ENCODE measurements at regions not wholly inside any gene's neighbourhood (a gene's known extent, or its start where the extent isn't known, plus 50 kb on each side); places are given as distances from the start of the nearest gene placed in this dataset.

DNA sequence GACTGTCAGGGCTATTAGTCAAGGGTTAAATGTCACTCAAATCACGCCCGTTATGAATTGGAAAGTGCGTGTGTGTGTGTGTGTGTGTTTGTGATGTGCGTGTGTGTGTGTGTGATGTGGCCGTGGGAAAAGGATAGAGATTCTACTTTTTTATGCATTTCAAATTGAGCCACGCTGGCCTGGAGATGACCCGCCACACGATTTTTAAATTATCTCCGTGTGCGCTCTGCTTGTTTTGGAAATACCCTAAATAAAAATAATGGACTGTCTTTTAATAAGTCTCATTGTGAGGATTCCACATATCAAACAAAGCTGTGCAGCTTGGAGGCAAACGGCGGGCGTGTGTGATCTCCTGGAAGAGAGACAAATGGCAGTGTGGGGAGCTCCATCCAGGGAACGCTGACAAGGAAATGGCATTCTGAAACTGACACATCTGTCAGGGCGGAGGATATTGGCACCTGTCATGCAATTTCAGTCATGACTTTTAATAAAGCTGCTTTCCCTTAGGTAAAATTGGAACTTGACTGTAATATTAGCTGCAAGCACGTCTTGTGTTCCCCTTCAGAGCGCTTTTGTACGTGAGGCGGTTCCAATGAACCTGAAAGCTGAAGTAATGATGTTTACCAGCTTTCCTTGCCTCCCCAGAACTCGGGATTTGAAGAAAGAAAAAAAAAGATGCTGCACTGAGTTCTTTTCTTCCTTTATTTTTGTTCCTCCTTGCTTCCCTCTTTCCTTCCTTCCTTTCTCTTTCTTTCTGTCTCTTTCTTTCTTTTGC is 381.8 kb upstream of the SMIM21 start:
- DNase-seq (ENCODE audit: low read depth, low spot score) = no peak

DNA sequence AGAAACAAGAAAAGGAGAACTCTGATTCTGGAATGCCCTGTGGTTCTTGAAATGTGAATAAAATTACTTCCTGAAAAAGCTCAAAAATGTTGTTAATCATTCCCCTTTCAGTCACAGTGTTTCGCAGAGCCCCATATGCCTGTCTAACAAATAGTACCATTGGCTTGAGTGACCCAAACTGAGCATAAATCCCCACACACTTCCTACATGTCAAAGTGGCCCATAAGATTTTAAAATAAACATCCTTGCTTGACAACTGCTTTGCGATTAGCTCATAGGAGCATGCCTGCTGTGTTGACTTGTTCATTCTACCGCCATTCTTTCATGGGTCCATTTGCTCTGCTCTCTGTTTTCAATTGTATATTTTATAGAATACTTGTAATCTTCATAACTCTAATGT is 377.8 kb upstream of the SMIM21 start:
- no peak for DNase-seq (ENCODE audit: low read depth, low spot score)

DNA sequence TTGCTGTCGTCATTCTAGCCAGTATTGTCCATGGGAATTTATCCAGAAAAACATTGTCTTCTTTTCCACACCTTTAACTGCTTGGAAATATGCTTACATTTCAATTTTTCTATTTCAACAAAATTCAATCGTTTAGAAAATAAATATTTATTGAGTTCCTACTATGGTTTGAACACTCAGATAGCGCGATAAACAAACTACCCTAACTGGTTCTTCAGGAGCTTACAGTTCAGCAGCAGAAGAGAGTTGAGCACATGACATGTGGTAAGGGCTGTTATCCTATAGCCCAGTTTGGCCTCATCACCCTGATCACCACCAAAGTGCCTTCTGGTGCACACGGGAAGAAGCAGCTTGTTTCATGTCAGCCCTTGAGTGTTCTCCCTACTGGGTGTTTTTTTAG is 375.2 kb upstream of the SMIM21 start:
- DNase-seq (ENCODE audit: low read depth, low spot score) = no peak

DNA sequence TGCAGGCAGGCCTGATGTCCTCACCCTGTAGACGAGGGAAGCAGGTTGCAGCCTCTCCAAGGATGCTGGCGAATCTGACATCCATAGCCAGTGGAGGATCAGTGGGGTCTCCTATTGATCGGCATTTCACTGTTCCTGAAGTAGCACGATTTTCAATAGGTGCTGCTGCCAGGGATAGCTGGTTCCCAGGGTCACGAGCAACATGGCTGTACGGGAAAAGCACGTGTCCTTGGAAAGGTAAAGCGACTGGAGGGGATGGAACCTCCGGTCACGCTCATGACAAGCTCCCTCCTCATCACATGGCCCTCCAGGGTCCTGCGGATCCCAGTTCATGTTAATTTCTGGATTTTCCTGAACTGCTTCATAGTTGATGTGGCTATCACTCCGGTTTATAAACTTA is 373.7 kb upstream of the SMIM21 start:
- no peak for DNase-seq (ENCODE audit: low read depth, low spot score)

DNA sequence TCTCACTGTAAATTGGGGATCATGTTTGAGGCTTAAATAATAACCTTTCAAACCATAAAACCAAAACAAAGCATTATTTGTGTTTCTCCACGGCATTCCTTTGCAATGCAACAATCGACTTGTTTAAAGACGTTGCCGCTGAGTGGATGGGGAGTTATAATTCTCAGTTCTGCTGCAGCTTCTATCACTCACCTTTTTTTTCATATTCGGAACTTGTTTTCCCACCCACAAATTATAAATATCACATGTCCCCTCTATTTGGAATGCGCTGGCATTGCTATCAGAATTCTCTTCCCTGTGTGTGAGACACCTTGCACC is 372.8 kb upstream of the SMIM21 start:
- DNase-seq (ENCODE audit: low read depth, low spot score) = no peak

DNA sequence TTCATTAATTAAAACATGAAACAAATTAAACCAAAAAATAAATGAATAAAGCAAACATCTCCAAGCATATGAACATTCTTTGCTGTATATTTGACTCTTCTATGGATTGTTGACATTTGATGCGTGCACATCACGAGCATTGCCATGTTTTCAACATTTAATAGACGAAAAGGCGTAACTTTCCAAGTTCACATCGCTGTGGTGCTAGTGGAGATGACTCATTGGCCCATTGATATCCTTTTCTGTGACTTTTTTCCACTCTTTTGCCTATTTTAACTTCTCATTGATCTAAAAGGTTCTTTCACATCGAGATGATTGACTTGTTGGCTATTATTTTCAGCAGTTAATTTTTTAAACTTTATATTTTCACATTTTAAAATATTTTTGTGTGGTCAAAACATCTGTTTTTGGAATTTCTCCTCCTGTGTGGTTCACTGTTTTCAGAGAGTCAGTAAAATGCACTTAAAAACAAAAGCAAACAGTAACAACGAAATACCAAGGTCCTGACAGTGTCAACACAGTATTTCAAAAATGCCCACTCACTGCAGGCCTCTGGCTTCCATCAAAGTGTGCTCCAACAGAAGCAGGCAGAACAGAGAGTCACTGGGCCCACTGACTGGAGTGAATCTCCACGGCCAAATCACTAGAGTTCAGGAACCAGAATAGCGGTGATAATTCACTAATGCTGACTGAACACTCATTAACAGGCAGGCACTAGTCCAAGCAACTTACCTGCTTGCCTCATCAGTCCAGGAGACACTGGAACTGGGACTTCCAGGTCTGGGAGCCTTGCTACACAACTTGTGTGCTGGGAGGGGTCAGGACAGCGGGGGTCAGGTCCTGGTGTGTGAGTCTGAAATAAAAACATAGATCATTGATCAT is 372.2 kb upstream of the SMIM21 start:
- DNase-seq (ENCODE audit: low read depth, low spot score) = no peak

DNA sequence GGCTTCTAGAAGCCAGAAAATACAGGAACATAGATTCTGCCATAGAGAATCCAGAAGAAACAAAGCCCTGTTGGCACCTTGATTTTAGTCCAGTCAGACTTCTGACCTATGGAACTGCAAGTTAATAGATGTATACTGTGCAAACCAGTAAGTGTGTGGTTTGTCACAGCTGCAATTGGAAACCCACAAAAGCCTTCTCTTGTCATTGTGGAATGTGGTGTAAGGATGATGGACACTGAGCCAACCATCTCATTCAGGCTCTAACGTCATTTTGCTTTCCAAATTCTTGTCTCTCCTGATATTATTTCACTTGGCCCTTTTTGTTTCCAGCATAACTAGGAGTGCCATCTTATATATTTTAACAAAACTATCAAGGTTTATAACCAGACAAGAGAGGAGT is 369.5 kb upstream of the SMIM21 start:
- no peak for DNase-seq (ENCODE audit: low read depth, low spot score)

DNA sequence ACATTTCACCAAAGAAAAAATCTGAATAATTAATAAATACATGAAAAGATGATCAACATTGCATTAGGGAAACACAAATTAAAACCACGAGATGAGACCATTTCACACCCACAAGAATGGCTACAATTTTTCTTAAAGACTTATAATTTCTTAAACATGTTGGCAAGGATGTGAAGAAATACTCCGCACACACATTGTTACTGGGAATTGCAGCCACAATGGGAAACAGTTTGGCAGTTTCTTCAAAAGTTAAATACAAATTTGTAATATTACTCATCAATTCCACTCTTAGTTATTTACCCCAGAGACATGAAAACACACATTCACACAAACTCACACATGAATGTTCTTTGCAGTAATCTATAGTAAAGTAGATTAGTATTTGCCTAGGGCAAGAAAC is 363.3 kb upstream of the SMIM21 start:
- no peak for DNase-seq (ENCODE audit: low read depth, low spot score)

DNA sequence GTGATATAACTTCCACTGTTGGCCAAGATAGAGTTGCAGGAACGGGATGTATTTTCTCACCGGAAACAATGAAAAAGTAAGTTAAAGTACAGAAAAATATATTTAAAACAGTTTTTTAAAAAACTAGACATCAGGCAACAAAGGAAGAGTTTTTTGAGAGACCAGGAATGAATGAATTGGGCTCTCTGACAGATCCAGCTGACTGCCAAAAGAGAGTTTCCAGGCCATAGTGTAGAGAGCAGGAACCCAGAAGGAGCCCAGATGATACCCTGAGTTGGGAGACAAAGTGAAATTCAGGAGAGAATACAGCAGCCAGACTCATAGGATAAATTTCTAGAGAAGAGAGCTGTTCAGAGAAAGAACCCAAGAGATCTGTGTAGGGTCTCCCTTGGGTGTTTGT is 362.6 kb upstream of the SMIM21 start:
- DNase-seq (ENCODE audit: low read depth, low spot score) = no peak

DNA sequence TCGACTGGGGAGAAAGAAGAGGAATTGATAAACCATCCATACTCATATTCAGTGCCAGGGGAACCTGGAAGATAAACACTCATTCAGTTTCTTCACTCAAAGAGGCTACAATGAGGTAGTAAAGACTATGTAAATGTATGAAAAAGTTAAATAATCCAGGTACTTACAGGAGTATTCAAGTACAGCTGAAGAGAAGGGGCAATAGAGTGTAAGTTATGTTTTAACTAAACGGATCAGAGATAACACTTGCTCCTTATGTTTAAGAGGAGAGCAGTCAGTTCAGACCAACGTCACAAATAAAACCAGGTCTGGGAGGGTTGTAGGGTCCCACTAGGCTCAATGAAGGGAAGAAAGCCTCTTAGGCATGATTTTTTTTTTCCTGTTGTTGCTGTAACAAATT is 358.3 kb upstream of the SMIM21 start:
- no peak for DNase-seq (ENCODE audit: low read depth, low spot score)

DNA sequence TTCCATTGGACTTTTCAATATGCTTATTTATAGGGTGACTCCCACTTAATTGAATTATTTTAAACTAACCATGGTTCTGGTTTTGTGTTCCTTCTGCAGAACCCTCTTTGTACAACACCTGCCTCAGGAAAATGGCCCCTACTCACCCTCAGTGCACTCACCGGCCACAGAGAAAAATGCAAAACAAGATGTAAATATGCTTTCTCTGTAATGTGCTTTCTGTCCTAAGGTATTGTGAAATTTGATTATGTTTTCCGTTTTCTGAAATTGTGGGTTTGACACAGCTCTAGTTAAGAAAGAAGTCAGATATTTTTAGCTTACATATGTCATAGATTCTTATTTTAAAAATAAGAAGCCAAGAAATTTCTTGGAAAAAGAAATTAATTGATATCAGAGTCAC is 357.7 kb upstream of the SMIM21 start:
- no peak for DNase-seq (ENCODE audit: low read depth, low spot score)

DNA sequence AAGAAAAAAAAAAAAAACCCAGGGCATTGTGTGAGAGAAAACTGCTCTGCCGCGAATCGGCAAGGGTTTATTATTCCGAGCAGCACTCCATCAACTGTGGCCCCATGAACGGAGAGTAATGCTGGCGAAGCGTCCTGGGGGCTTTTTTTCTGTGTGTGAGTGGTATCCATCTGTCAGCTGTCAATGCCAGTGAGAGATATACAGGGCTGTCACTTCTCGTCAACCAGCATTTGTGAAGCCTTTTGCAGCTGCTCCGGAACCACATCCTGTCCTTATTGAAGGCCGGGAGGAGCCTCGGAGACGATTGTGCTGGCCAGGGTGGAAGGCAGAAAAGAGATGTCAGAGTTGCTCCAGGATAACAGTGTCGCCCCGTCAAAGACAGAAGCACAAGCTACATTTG is 356.9 kb upstream of the SMIM21 start:
- no peak for DNase-seq (ENCODE audit: low read depth, low spot score)

DNA sequence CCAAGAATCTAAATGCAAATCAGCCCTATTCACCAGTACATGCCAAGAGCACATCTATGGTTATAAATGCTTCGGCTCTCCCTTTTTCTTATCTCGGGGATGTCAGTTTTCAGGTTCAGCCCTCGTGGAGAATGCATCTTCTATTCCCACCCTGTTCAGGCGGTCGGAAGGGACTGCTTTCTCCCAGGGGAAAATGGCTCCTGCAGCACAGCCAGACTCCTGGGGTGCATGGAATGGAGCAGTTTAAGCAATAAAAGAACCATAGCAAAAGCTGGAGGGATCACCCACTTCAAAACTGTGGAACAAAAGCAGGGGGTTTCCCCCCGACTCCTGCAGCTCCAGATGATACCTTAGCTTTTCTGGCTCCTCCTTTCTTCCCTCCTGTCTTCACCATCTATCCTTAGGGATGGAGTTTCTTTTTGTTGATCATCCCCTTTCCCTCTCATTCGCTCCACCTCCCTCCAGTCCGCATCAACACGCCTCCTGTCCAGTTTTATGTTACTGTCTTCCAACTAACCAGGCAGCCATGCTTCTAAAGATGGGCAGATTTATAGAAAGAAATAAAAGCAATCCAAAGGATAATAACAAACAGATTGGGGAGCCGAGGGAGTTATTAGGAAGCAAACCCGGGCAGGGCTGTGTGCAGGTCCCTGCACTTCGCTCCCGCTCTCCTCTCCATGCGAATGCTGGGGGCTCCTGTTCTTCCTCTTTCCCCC is 356.2 kb upstream of the SMIM21 start:
- DNase-seq (ENCODE audit: low read depth, low spot score) = no peak

DNA sequence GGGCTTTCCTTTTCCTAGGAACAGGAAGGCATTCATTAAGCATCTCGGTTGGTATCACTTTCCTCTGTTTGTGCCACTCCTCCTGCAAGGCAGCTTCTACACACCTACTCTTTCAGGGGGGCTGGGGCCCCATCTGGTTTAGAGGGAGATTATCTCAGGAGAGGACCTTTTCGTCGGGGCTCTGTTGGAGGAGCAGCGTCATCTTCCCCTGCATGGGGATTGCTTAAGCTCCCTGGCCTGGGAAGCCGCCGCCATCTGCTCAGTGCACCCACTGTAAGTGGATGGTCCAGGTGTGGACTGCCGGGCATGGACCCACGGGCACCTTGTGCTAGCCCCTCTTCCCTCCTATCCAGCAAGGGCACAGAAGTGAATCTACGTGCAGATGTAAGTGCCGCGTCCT is 355.3 kb upstream of the SMIM21 start:
- DNase-seq (ENCODE audit: low read depth, low spot score) = no peak

DNA sequence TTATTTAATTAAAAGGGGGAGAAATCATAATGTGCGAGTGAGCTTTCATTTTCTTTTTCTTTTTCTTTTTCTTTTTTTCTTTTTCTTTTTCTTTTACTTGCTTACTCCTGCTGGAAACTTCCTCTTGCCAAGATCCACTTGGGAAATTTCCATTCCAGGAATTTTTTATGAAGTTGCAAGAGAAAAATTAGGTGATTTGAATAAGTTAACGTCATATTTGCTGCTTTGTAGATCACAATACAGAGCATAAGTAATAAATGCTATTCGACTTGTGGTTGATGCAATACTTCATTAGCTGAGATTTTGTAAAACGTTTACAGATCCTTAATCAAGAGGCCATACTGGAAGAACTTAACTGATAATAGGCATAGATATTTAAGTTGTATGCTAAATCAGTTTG is 354.7 kb upstream of the SMIM21 start:
- DNase-seq (ENCODE audit: low read depth, low spot score) = no peak

DNA sequence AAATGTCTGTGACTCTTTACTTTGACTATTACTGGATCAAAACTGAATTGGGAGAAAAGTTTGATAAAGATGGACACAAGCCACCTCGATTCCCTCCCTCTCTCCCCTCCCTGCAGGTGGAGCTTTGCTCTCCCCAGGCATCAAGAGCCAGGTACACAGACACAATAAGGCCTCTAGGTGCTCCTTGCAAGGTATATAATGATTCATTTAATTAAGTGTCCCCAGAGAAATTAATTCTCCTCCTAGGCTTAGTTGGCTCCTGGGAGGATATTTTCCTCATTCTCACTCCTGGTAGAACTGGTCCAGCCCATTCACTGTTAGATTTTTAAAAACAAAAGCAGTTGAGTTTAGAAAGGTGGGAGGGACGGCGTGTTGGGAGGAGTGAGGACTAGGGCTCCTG is 352.4 kb upstream of the SMIM21 start:
- no peak for DNase-seq (ENCODE audit: low read depth, low spot score)

DNA sequence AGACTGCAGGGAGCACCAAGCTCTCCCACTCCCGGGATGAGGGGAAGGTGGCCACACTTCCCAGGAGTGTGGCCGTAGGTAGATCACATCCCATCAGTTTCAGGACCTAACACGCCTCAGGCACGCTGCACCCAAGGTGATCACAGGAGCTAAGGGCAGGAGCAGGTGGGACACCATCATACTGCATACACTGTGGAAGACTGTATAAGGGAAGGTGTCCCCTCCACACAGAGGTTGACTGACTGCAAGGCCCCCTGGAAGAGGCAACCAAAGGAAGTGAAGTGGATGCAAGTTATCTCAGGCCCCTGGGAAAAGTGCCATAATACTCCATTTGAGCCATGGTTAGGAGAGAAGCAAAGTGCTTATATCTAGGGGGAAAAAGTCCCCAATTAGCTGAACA is 351.9 kb upstream of the SMIM21 start:
- no peak for DNase-seq (ENCODE audit: low read depth, low spot score)

DNA sequence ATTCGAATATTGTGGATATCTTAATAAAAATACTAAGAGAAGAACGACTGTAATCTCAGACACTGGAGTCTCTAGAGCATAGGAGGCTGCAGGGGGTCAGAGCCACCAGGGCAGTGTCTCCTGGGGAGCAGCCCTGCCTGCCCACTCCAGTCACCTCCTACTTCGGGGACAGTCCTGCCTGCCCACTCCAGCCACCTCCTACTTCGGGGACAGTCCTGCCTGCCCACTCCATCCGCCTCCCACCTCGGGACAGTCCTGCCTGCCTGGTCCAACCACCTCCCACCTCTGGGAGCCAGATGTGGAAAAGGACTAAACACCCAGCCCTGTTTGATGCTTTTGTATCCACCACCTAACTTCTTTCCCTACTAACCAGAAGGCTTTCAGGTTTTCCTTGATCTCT is 350.1 kb upstream of the SMIM21 start:
- DNase-seq (ENCODE audit: low read depth, low spot score) = no peak

DNA sequence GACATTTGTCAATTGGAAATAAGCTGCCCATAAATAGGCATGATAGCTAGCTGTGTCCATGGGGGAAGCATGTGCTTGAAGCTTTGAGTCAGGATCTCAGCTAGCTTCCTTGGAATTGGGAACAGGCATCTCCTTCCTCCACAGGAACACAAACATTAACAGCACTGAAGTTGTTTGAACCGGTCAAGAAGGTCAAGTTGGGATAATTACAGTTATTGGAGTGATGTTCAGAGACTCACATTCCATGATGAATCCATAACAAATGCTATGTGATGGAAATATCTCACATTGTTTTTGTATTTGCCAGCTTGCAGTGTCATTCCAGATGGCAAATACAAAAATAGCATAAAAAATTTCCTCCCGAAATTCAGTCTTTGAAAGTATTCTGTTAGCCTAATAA is 347.6 kb upstream of the SMIM21 start:
- DNase-seq (ENCODE audit: low read depth, low spot score) = no peak

DNA sequence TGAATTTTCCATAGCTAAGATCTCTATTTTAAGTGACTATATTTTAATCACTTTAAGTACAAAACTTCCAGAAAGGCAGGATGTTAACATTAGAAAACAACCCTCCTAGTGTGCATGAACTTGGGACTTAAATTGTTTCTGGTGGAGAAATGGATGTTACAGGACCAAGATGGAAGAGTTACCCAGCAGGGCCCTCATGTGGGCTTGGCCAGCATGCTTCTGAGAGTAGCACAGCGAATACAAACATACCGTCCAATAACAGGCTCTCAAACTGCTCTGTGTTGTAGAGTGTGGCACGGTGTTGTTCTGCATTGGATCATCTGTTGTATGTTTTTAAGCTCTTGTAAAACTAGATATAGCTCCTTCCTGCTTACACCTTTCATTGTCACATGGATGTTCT is 346.1 kb upstream of the SMIM21 start:
- DNase-seq (ENCODE audit: low read depth, low spot score) = no peak

DNA sequence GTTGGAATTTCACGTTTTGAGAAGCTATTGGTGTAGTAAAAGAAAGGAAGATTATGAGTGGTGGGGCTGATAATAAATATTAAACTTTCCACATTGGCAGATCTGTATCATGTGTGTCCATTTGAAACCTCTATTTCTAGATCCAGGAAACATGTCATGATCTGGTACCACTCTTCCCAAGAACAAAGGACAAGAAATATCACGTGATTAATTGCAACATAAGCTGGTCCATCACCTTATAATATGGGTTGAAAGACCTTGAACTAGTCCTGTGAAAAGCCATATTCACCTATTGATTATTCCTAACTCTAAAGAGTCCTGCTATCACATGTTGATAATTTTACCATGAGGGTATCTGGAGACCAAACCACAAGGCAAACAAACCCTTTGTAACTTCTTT is 335.3 kb upstream of the SMIM21 start:
- no peak for DNase-seq (ENCODE audit: low read depth, low spot score)

DNA sequence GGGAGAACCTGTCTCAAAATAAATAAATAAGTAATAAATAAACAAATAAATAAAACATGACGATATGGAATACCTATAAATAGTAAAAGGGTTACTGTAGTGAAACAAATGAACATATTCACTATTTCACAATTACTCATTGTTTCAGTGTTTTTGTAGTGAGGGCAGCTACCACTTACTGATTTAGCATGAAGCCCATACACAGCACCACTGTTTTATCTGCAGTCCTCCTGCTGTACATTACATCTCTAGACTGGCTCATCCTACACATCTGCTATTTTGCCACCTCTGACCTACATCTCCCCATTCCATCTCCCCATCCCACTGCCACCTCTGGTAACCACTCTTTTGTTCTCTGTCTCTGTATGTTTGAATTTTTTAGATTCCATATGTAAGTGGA is 332.7 kb upstream of the SMIM21 start:
- no peak for DNase-seq (ENCODE audit: low read depth, low spot score)

DNA sequence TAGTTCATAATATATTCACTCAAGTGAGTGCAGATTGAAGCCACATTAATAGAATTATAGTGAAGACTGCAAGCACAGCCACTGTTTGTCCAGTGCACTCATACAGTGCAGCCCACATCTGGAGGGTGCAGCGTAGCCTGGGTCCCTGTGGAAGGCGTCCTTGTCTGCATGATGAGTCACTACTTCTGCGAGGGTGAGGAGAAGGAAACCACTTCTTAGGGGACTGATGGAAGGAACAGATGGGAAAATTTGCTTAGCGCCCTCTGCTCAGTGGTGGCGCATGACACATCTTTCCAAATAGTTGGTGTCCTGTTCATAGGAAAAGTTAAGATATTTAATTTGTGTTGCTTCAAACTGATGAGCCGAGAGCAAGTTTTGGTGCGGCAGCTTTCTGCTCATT is 330.4 kb upstream of the SMIM21 start:
- no peak for DNase-seq (ENCODE audit: low read depth, low spot score)

All from smooth muscle cell of the brain vasculature (primary cell).